Activated naive CD4-positive, alpha-beta T cell treated with anti-CD3 and anti-CD28 coated beads for 36 hours (primary cell): ENCODE measurements at regions not wholly inside any gene's neighbourhood (a gene's known extent, or its start where the extent isn't known, plus 50 kb on each side); places are given as distances from the start of the nearest gene placed in this dataset.

Experiments used
- CTCF ChIA-PET: fragments of 350-600 bp; sonication (Branson Sonifier 250); formaldehyde crosslinking; loops from one replicate; lab custom pipeline; 2021; ENCODE audit warnings: antibody characterized with exemption; lab: Charles Lee
- DNase-seq: peaks from one replicate; pipeline ENCODE4 v3.0.0-alpha.2; 2020
- H3K27ac Mint-ChIP-seq: one replicate; pipeline ENCODE4 v1.8.0; 2021; ENCODE audit warnings: mild to moderate bottlenecking, mixed read lengths
- H3K27me3 Mint-ChIP-seq: one replicate; pipeline ENCODE4 v1.8.0; 2021; ENCODE audit warnings: low read depth, mixed read lengths
- H3K36me3 Mint-ChIP-seq: one replicate; pipeline ENCODE4 v1.8.0; 2021; ENCODE audit warnings: low read depth, mixed read lengths
- H3K4me1 Mint-ChIP-seq: one replicate; pipeline ENCODE4 v1.8.0; 2021; ENCODE audit warnings: low read depth, mixed read lengths
- H3K4me3 Mint-ChIP-seq: one replicate; pipeline ENCODE4 v1.8.0; 2021; ENCODE audit warnings: mild to moderate bottlenecking, moderate library complexity, mixed read lengths
- H3K9me3 Mint-ChIP-seq: one replicate; pipeline ENCODE4 v1.8.0; 2021; ENCODE audit warnings: mixed read lengths
- intact Hi-C: fragments of 100-400 bp; cut with micrococcal nuclease; formaldehyde crosslinking; loops from one replicate; pipeline ENCODE4 v1.15.1; 2023

- Mint-ChIP-seq H3K27ac (no peak overlapping the region), H3K36me3 (no peaks in the 10 kb centered on the region), H3K4me1 (no peaks in the 10 kb centered on the region), H3K9me3 (peaks cover 2% of the 10 kb centered on the region), H3K4me3 (no peak overlapping the region), H3K27me3 (peaks cover 2% of the 10 kb centered on the region)
- no peak for DNase-seq
- CTCF ChIA-PET = no interaction called here
- intact Hi-C loops = no loop called here
Observed at GRCh38 chr9:103674271-103674670, 419.8 kb upstream of the SMC2 start.

GRCh38 chr9:103680581-103680980, 413.5 kb upstream of the SMC2 start:
- Mint-ChIP-seq H3K27ac (no peak overlapping the region), H3K36me3 (no peaks in the 10 kb centered on the region), H3K9me3 (no peaks in the 10 kb centered on the region), H3K4me3 (no peak overlapping the region), H3K27me3 (peaks cover 2% of the 10 kb centered on the region), H3K4me1 (no peaks in the 10 kb centered on the region)
- intact Hi-C loops = no loop called here
- no peak for DNase-seq
- CTCF ChIA-PET = no interaction called here

GRCh38 chr9:103681435-103681834, 412.7 kb upstream of the SMC2 start:
- H3K4me3 Mint-ChIP-seq = no peak overlapping the region
- CTCF ChIA-PET = no interaction called here
- no peak for DNase-seq
- H3K9me3 Mint-ChIP-seq = no peaks in the 10 kb centered on the region
- no peaks in the 10 kb centered on the region for H3K4me1 Mint-ChIP-seq
- H3K27me3 Mint-ChIP-seq = peaks cover 2% of the 10 kb centered on the region
- intact Hi-C loops = no loop called here
- no peak overlapping the region for H3K27ac Mint-ChIP-seq
- H3K36me3 Mint-ChIP-seq = no peaks in the 10 kb centered on the region

GRCh38 chr9:103700195-103700962, 393.7 kb upstream of the SMC2 start:
- DNase-seq = no peak
- Mint-ChIP-seq H3K36me3 (no peaks in the 10 kb centered on the region), H3K27ac (no peak overlapping the region), H3K4me3 (no peak overlapping the region), H3K27me3 (no peaks in the 10 kb centered on the region), H3K4me1 (no peaks in the 10 kb centered on the region), H3K9me3 (peaks cover 2% of the 10 kb centered on the region)
- intact Hi-C loops = no loop called here
- CTCF ChIA-PET = interaction anchor here (0.6 kb wide), 2 partner anchors 117 to 193 kb away, joined by 3 to 4 read pairs; no protein-coding TSS in a partner anchor

GRCh38 chr9:103702572-103702971, 391.5 kb upstream of the SMC2 start:
- no peak for DNase-seq
- Mint-ChIP-seq H3K27ac (no peak overlapping the region), H3K27me3 (no peaks in the 10 kb centered on the region), H3K4me1 (no peaks in the 10 kb centered on the region), H3K4me3 (no peak overlapping the region), H3K9me3 (peaks cover 2% of the 10 kb centered on the region), H3K36me3 (no peaks in the 10 kb centered on the region)
- intact Hi-C loops = no loop called here
- CTCF ChIA-PET = no interaction called here

GRCh38 chr9:103707181-103707580, 386.9 kb upstream of the SMC2 start:
- no peak overlapping the region for H3K27ac Mint-ChIP-seq
- no peaks in the 10 kb centered on the region for H3K27me3 Mint-ChIP-seq
- H3K9me3 Mint-ChIP-seq = peaks cover 3% of the 10 kb centered on the region
- no peaks in the 10 kb centered on the region for H3K4me1 Mint-ChIP-seq
- no peaks in the 10 kb centered on the region for H3K36me3 Mint-ChIP-seq
- H3K4me3 Mint-ChIP-seq = no peak overlapping the region
- DNase-seq = no peak
- CTCF ChIA-PET = no interaction called here
- intact Hi-C loops = no loop called here

- Mint-ChIP-seq H3K36me3 (no peaks in the 10 kb centered on the region), H3K4me3 (no peak overlapping the region), H3K27ac (no peak overlapping the region), H3K27me3 (no peaks in the 10 kb centered on the region), H3K4me1 (no peaks in the 10 kb centered on the region), H3K9me3 (peaks cover 3% of the 10 kb centered on the region)
- no peak for DNase-seq
- intact Hi-C loops = no loop called here
- CTCF ChIA-PET = no interaction called here
Observed at GRCh38 chr9:103709366-103709765, 384.7 kb upstream of the SMC2 start.

- Mint-ChIP-seq H3K4me1 (no peaks in the 10 kb centered on the region), H3K27me3 (no peaks in the 10 kb centered on the region), H3K9me3 (peaks cover 3% of the 10 kb centered on the region), H3K4me3 (no peak overlapping the region), H3K27ac (no peak overlapping the region), H3K36me3 (no peaks in the 10 kb centered on the region)
- no peak for DNase-seq
- intact Hi-C loops = no loop called here
- CTCF ChIA-PET = no interaction called here
Observed at GRCh38 chr9:103713631-103714030, 380.5 kb upstream of the SMC2 start.

GRCh38 chr9:103714992-103715391, 379.1 kb upstream of the SMC2 start:
- Mint-ChIP-seq H3K36me3 (no peaks in the 10 kb centered on the region), H3K9me3 (peaks cover 3% of the 10 kb centered on the region), H3K4me1 (no peaks in the 10 kb centered on the region), H3K27me3 (no peaks in the 10 kb centered on the region), H3K27ac (no peak overlapping the region), H3K4me3 (no peak overlapping the region)
- intact Hi-C loops = no loop called here
- DNase-seq = no peak
- CTCF ChIA-PET = no interaction called here

- no peaks in the 10 kb centered on the region for H3K9me3 Mint-ChIP-seq
- H3K4me3 Mint-ChIP-seq = no peak overlapping the region
- intact Hi-C loops = no loop called here
- H3K36me3 Mint-ChIP-seq = no peaks in the 10 kb centered on the region
- no peak for DNase-seq
- CTCF ChIA-PET = no interaction called here
- H3K27ac Mint-ChIP-seq = no peak overlapping the region
- no peaks in the 10 kb centered on the region for H3K27me3 Mint-ChIP-seq
- H3K4me1 Mint-ChIP-seq = no peaks in the 10 kb centered on the region
Observed at GRCh38 chr9:103721056-103721455, 373.1 kb upstream of the SMC2 start.

GRCh38 chr9:103730866-103731265, 363.2 kb upstream of the SMC2 start:
- intact Hi-C loops = no loop called here
- H3K4me1 Mint-ChIP-seq = no peaks in the 10 kb centered on the region
- H3K27ac Mint-ChIP-seq = no peak overlapping the region
- H3K36me3 Mint-ChIP-seq = no peaks in the 10 kb centered on the region
- peaks cover 2% of the 10 kb centered on the region for H3K9me3 Mint-ChIP-seq
- no peak for DNase-seq
- H3K4me3 Mint-ChIP-seq = no peak overlapping the region
- peaks cover 4% of the 10 kb centered on the region for H3K27me3 Mint-ChIP-seq
- CTCF ChIA-PET = no interaction called here

GRCh38 chr9:103731541-103731940, 362.6 kb upstream of the SMC2 start:
- no peak for DNase-seq
- CTCF ChIA-PET = no interaction called here
- intact Hi-C loops = no loop called here

GRCh38 chr9:103734471-103734870, 359.6 kb upstream of the SMC2 start:
- intact Hi-C loops = no loop called here
- H3K9me3 Mint-ChIP-seq = no peaks in the 10 kb centered on the region
- H3K4me1 Mint-ChIP-seq = no peaks in the 10 kb centered on the region
- CTCF ChIA-PET = no interaction called here
- H3K36me3 Mint-ChIP-seq = no peaks in the 10 kb centered on the region
- H3K27ac Mint-ChIP-seq = no peak overlapping the region
- DNase-seq = no peak
- H3K4me3 Mint-ChIP-seq = no peak overlapping the region
- H3K27me3 Mint-ChIP-seq = peaks cover 6% of the 10 kb centered on the region

More at GRCh38 chr9:103731541-103731940, 362.6 kb upstream of the SMC2 start:
- Mint-ChIP-seq H3K4me3 (no peak overlapping the region), H3K36me3 (no peaks in the 10 kb centered on the region), H3K27me3 (peaks cover 4% of the 10 kb centered on the region), H3K9me3 (peaks cover 2% of the 10 kb centered on the region), H3K27ac (no peak overlapping the region), H3K4me1 (no peaks in the 10 kb centered on the region)
